ENCODE measurements at regions not wholly inside any gene's neighbourhood (a gene's known extent, or its start where the extent isn't known, plus 50 kb on each side); places are given as distances from the start of the nearest gene placed in this dataset.

GRCh38 chr1:116185161-116185701, 74.0 kb downstream of the MAB21L3 start:
- no peaks in the 10 kb centered on the region for H3K27me3 ChIP-seq
- DNase-seq (peak in 1 of 2 donors; percentile 16), ATAC-seq (peak; percentile 54 to 89)
- no peaks in the 10 kb centered on the region for H3K9me3 ChIP-seq
- H3K36me3 ChIP-seq: no peaks in the 10 kb centered on the region
- H3K4me3 ChIP-seq: no peak overlapping the region
- H3K27ac ChIP-seq: peak overlapping the region in 2 of 4 donors; percentile 15 to 40
- no peak for TF ChIP-seq POLR2A (IDR thresholded peaks at IDR 0.05)
- no peak for TF ChIP-seq CTCF (IDR thresholded peaks at IDR 0.05 in 4 of 5, conservative IDR thresholded peaks at IDR 0.05 in 1 of 5)
- intact Hi-C loops (cut with DNase I; ENCODE audit: low total_unique reads): no loop called here
- in situ Hi-C loops (cut with MboI; ENCODE audit: low sequenced_read_pairs in 4 of 4): no loop called here
- no peaks in the 10 kb centered on the region for H3K4me1 ChIP-seq

DNA sequence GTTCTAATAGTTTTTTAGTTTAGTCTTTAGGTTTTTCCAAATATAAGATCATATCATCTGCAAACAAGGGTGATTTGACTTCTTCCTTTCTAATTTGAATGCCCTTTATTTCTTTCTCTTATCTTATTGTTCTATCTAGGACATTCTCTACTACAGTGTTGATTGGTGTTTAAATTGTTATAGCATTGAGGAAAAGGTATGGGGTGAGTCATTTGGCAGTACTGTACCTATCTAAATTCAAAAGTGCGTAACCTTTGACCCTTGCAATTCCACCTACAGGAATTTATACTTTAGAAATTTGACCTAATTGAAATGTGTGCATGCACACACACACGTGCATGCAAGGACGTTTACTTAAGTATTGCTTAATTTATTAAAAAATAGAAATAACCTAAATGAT, 78.3 kb downstream of the MAB21L3 start:
- Histone ChIP-seq H3K36me3 (no peaks in the 10 kb centered on the region), H3K27me3 (no peaks in the 10 kb centered on the region), H3K27ac (no peak overlapping the region), H3K9me3 (no peaks in the 10 kb centered on the region), H3K4me1 (no peaks in the 10 kb centered on the region), H3K4me3 (no peak overlapping the region)
- ATAC-seq (no peak), DNase-seq (no peak)
- intact Hi-C loops (cut with DNase I; ENCODE audit: low total_unique reads) (no loop called here), in situ Hi-C loops (cut with MboI; ENCODE audit: low sequenced_read_pairs in 4 of 4) (no loop called here)
- TF ChIP-seq POLR2A (IDR thresholded peaks at IDR 0.05) (no peak), CTCF (IDR thresholded peaks at IDR 0.05 in 4 of 5, conservative IDR thresholded peaks at IDR 0.05 in 1 of 5) (no peak)

GRCh38 chr1:116191294-116191693, 80.1 kb downstream of the MAB21L3 start:
- H3K27ac ChIP-seq: no peak overlapping the region
- H3K36me3 ChIP-seq: no peaks in the 10 kb centered on the region
- no peaks in the 10 kb centered on the region for H3K27me3 ChIP-seq
- in situ Hi-C loops (cut with MboI; ENCODE audit: low sequenced_read_pairs in 4 of 4) (no loop called here), intact Hi-C loops (cut with DNase I; ENCODE audit: low total_unique reads) (no loop called here)
- no peak for DNase-seq
- no peaks in the 10 kb centered on the region for H3K9me3 ChIP-seq
- no peak for ATAC-seq
- no peaks in the 10 kb centered on the region for H3K4me1 ChIP-seq
- no peak overlapping the region for H3K4me3 ChIP-seq
- TF ChIP-seq CTCF (IDR thresholded peaks at IDR 0.05 in 4 of 5, conservative IDR thresholded peaks at IDR 0.05 in 1 of 5) (no peak), POLR2A (IDR thresholded peaks at IDR 0.05) (no peak)

DNA sequence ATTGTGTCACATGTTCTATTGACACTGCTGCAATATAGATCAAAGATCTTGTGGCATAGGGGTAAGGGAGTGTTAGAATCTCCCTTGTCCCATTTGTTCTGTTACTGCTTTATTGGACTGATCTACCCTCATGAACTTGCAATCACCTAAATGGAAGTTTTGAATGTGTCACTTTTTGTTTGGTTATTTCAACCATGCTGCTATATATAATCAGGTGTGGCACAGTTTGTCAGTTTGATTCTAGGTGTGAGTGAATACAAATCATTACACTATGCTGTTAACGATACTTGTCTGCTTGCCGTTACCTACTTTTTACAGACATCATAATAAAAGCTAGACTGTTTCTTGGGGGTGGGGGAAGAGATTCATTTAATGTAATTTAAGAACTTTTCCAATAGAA, 82.6 kb downstream of the MAB21L3 start:
- H3K4me1 ChIP-seq: no peaks in the 10 kb centered on the region
- intact Hi-C loops (cut with DNase I; ENCODE audit: low total_unique reads) (no loop called here), in situ Hi-C loops (cut with MboI; ENCODE audit: low sequenced_read_pairs in 4 of 4) (no loop called here)
- ATAC-seq: no peak
- H3K36me3 ChIP-seq: no peaks in the 10 kb centered on the region
- DNase-seq: no peak
- no peaks in the 10 kb centered on the region for H3K27me3 ChIP-seq
- no peak overlapping the region for H3K27ac ChIP-seq
- TF ChIP-seq POLR2A (IDR thresholded peaks at IDR 0.05): no peak
- TF ChIP-seq CTCF (IDR thresholded peaks at IDR 0.05 in 4 of 5, conservative IDR thresholded peaks at IDR 0.05 in 1 of 5): no peak
- no peak overlapping the region for H3K4me3 ChIP-seq
- no peaks in the 10 kb centered on the region for H3K9me3 ChIP-seq

DNA sequence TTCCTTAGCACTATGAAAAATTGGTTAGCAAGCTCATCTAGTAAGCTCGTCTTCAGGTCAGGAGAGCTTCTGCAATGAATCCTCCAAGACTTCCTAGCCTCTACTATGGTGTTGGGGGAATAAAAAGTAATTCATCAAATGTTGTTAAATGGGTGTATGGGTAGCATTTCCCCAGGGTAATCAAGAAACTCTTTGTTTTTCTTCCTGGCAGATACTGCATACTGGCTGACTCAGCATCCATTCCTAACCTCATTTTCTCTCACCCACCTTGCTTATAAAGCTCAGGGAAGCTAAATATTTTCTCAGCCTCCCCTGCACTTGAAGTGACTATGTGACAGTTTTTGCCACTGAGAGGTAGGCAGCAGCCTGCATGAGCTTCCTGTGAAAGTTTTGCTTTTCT, 83.4 kb downstream of the MAB21L3 start:
- H3K36me3 ChIP-seq: no peaks in the 10 kb centered on the region
- ATAC-seq: no peak
- no peaks in the 10 kb centered on the region for H3K27me3 ChIP-seq
- TF ChIP-seq CTCF (IDR thresholded peaks at IDR 0.05 in 4 of 5, conservative IDR thresholded peaks at IDR 0.05 in 1 of 5) (no peak), POLR2A (IDR thresholded peaks at IDR 0.05) (no peak)
- H3K4me3 ChIP-seq: no peak overlapping the region
- no peaks in the 10 kb centered on the region for H3K9me3 ChIP-seq
- no peak overlapping the region for H3K27ac ChIP-seq
- intact Hi-C loops (cut with DNase I; ENCODE audit: low total_unique reads) (no loop called here), in situ Hi-C loops (cut with MboI; ENCODE audit: low sequenced_read_pairs in 4 of 4) (no loop called here)
- DNase-seq: no peak
- H3K4me1 ChIP-seq: no peaks in the 10 kb centered on the region
